HepG2 (cell line): ENCODE measurements at regions not wholly inside any gene's neighbourhood (a gene's known extent, or its start where the extent isn't known, plus 50 kb on each side); places are given as distances from the start of the nearest gene placed in this dataset.

Experiments
- ATAC-seq: fragments of 200-7000 bp; cut with Tn5 transposase; 3 replicates; pipeline ENCODE4 v1.9.1; 2020; ENCODE audit warnings: mild to moderate bottlenecking, moderate library complexity
- BruUV-seq: library from RNA; stranded (reverse); fragments of 400-500 nt; replicated peaks from 2 replicates; lab custom pipeline; 2021; lab: Mats Ljungman, UMichigan
- CTCF ChIA-PET: fragments of 300-600 bp; formaldehyde crosslinking; extraction: SDS; loops from one replicate; lab custom pipeline; 2021; ENCODE audit warnings: low total read pairs, inconsistent platforms, low intra/inter-chr PET ratio; lab: Yijun Ruan, JAX
- POLR2A ChIA-PET: fragments of 350-600 bp; sonication (Branson Sonifier 250); formaldehyde crosslinking; loops from one replicate; lab custom pipeline; 2020; ENCODE audit warnings: antibody characterized with exemption, inconsistent platforms; lab: Yijun Ruan, JAX
- DNase-seq: peaks from one replicate; pipeline ENCODE4 v3.0.0-alpha.2; 2015; ENCODE audit warnings: low spot score
- FAIRE-seq: peaks from 3 replicates; lab custom pipeline; 2011; peaks lifted over from hg19 to GRCh38; lab: Jason Lieb, UNC
- H2AFZ ChIP-seq: one replicate; pipeline ENCODE4 v1.6.1; 2011; ENCODE audit warnings: low read length, inconsistent platforms
- H3K27ac ChIP-seq: fragments of 300-600 bp; 3 replicates; pipeline ENCODE4 v1.8.0; 2011; ENCODE audit warnings: mixed run types, mild to moderate bottlenecking, mixed read lengths, low read length, inconsistent platforms; ENCODE audit not compliant: insufficient read depth; ENCODE audit errors: extremely low read length
- H3K27me3 ChIP-seq, 2 experiments: fragments of 200-600 bp in 1 of 2; 2 replicates in 1 of 2; 3 replicates in 1 of 2; pipeline versions ENCODE4 v1.6.0 to v1.8.0; 2011; ENCODE audit warnings: low read length in 2 of 2, mild to moderate bottlenecking in 2 of 2, moderate library complexity in 2 of 2, inconsistent platforms in 1 of 2; ENCODE audit not compliant: insufficient read depth in 2 of 2, control insufficient read depth in 1 of 2
- H3K36me3 ChIP-seq, 2 experiments: fragments of 200-600 bp in 1 of 2; replicated peaks in 1 of 2; 2 replicates in 1 of 2; 3 replicates in 1 of 2; pipeline versions ENCODE4 v1.5.1 to v1.8.0; 2011; ENCODE audit warnings: low read length in 2 of 2, inconsistent platforms in 1 of 2; ENCODE audit not compliant: insufficient read depth in 2 of 2, control insufficient read depth in 1 of 2
- H3K4me1 ChIP-seq: 2 replicates; pipeline ENCODE4 v1.5.1; 2012; ENCODE audit warnings: low read length, inconsistent platforms; ENCODE audit not compliant: insufficient read depth
- H3K4me2 ChIP-seq: 2 replicates; pipeline ENCODE4 v1.6.0; 2011; ENCODE audit warnings: low read depth, low read length, inconsistent platforms
- H3K4me3 ChIP-seq, 3 experiments: fragments of 200-600 bp in 1 of 3; sonication (generic), shearing (Covaris generic) in 1 of 3; replicated peaks in 1 of 3; 2 replicates each; pipeline ENCODE4 v1.5.1; 2011 to 2016; ENCODE audit warnings: low read length in 3 of 3, inconsistent platforms in 2 of 3, low read depth in 2 of 3, mild to moderate bottlenecking in 2 of 3, control low read depth in 1 of 3, mixed read lengths in 1 of 3; ENCODE audit not compliant: insufficient read depth in 1 of 3
- H3K79me2 ChIP-seq: one replicate; pipeline ENCODE4 v1.6.1; 2011; ENCODE audit warnings: low read length, inconsistent platforms; ENCODE audit not compliant: insufficient read depth
- H3K9ac ChIP-seq: 2 replicates; pipeline ENCODE4 v1.6.0; 2011; ENCODE audit warnings: mild to moderate bottlenecking, low read depth, low read length, inconsistent platforms; ENCODE audit not compliant: insufficient read depth
- H3K9me3 ChIP-seq: 2 replicates; pipeline ENCODE4 v1.5.1; 2012; ENCODE audit warnings: mild to moderate bottlenecking, low read length
- H4K20me1 ChIP-seq: 2 replicates; pipeline ENCODE4 v1.6.0; 2011; ENCODE audit warnings: inconsistent platforms, mild to moderate bottlenecking, low read length, moderate library complexity; ENCODE audit not compliant: insufficient read depth
- AHR ChIP-seq: IDR thresholded peaks from 2 replicates; pipeline ENCODE4 v1.6.1; 2018; ENCODE audit warnings: missing genetic modification reagents, missing compliant biosample characterization
- E2F5 ChIP-seq: sonication (generic); formaldehyde crosslinking; conservative IDR thresholded peaks from 2 replicates; pipeline ENCODE4 v1.4.0; 2020; ENCODE audit warnings: missing genetic modification reagents
- GMEB2 ChIP-seq: IDR thresholded peaks from 2 replicates; pipeline ENCODE4 v1.6.1; 2016; ENCODE audit warnings: missing biosample characterization, missing genetic modification reagents, low read depth
- KDM2A ChIP-seq: sonication (generic); formaldehyde crosslinking; IDR thresholded peaks from 2 replicates; pipeline ENCODE4 v1.4.0; 2020; ENCODE audit warnings: low read depth, missing genetic modification reagents, borderline replicate concordance
- MBD4 ChIP-seq: IDR thresholded peaks from 2 replicates; pipeline ENCODE4 v1.6.1; 2012; ENCODE audit warnings: low read length, inconsistent platforms, borderline replicate concordance
- NR2F2 ChIP-seq: IDR thresholded peaks from 2 replicates; pipeline ENCODE4 v1.6.1; 2012; ENCODE audit warnings: low read depth, inconsistent platforms, borderline replicate concordance
- ZBTB7B ChIP-seq: sonication (generic); formaldehyde crosslinking; IDR thresholded peaks from 2 replicates; pipeline ENCODE4 v1.4.0; 2020; ENCODE audit warnings: missing genetic modification reagents
- ZNF136 ChIP-seq: sonication (generic); formaldehyde crosslinking; IDR thresholded peaks from 2 replicates; pipeline ENCODE4 v1.8.1; 2022; ENCODE audit warnings: low read depth, mild to moderate bottlenecking, moderate library complexity, missing genetic modification reagents
- ZNF234 ChIP-seq: sonication (generic); formaldehyde crosslinking; conservative IDR thresholded peaks from 2 replicates; pipeline ENCODE4 v1.5.1; 2020; ENCODE audit warnings: mild to moderate bottlenecking, missing genetic modification reagents
- ZNF430 ChIP-seq: sonication (generic); formaldehyde crosslinking; IDR thresholded peaks from 2 replicates; pipeline ENCODE4 v1.9.0; 2021; ENCODE audit warnings: mild to moderate bottlenecking, missing genetic modification reagents
- ZNF512B ChIP-seq: sonication (generic); formaldehyde crosslinking; IDR thresholded peaks from 2 replicates; pipeline ENCODE4 v1.5.1; 2020; ENCODE audit warnings: missing genetic modification reagents, mild to moderate bottlenecking, borderline replicate concordance
- ZNF567 ChIP-seq: sonication (generic); formaldehyde crosslinking; IDR thresholded peaks from 2 replicates; pipeline ENCODE4 v1.8.1; 2023; ENCODE audit warnings: mild to moderate bottlenecking, missing genetic modification reagents, borderline replicate concordance
- ZNF704 ChIP-seq: sonication (generic); formaldehyde crosslinking; IDR thresholded peaks from 2 replicates; pipeline ENCODE4 v1.8.1; 2023; ENCODE audit warnings: mild to moderate bottlenecking, inconsistent platforms, moderate library complexity, missing genetic modification reagents, borderline replicate concordance
- WGBS: methylation state at CpG from one replicate; pipeline ENCODE4 v1.1.6; 2017; ENCODE audit warnings: low lambda C conversion rate; 5-methylcytosine and 5-hydroxymethylcytosine counted together
- in situ Hi-C: cut with HindIII; loops from 2 replicates; pipeline ENCODE4 v1.10.0; 2017; ENCODE audit warnings: low pct_unique_long_range_greater_than_20kb; ENCODE audit not compliant: extremely low pct_ligation_motif_present
- intact Hi-C: fragments of 100-400 bp; cut with micrococcal nuclease; formaldehyde crosslinking; loops from one replicate; pipeline ENCODE4 v1.10.0; 2022; ENCODE audit not compliant: unreplicated experiment

- TF ChIP-seq GMEB2 (CRISPR knock-in tag) = no peak
- no peak for TF ChIP-seq NR2F2
- TF ChIP-seq, all 625 proteins: peak for 0
These were observed 166.0 kb upstream of the CDH4 start (continued) for GRCh38 chr20:61086031-61086430.

GRCh38 chr20:61090541-61090940, 161.5 kb upstream of the CDH4 start:
- H3K4me1 ChIP-seq = no peaks in the 10 kb centered on the region
- CTCF ChIA-PET = no interaction called here
- H2AFZ ChIP-seq = no peak overlapping the region
- H3K9ac ChIP-seq = no peak overlapping the region
- DNase-seq (no peak), ATAC-seq (no peak), FAIRE-seq (no peak)
- no peaks in the 10 kb centered on the region for H3K27me3 ChIP-seq
- POLR2A ChIA-PET = no interaction called here
- H3K9me3 ChIP-seq = peaks cover 54% of the 10 kb centered on the region
- no peaks in the 10 kb centered on the region for H3K36me3 ChIP-seq
- intact Hi-C loops = no loop called here
- H3K79me2 ChIP-seq = no peaks in the 10 kb centered on the region
- no peak for TF ChIP-seq ZNF567 (CRISPR knock-in tag)
- TF ChIP-seq ZNF512B (CRISPR knock-in tag) = no peak
- no peak for TF ChIP-seq ZNF430 (CRISPR knock-in tag)
- no peak for TF ChIP-seq KDM2A
- TF ChIP-seq AHR (CRISPR knock-in tag) = no peak
- TF ChIP-seq ZNF234 (CRISPR knock-in tag) = no peak
- TF ChIP-seq MBD4 = no peak
- TF ChIP-seq ZNF136 = no peak
- no peak for TF ChIP-seq ZNF704 (CRISPR knock-in tag)
- TF ChIP-seq E2F5 (CRISPR knock-in tag) = no peak
- no peak for TF ChIP-seq ZBTB7B (CRISPR knock-in tag)
- no peak overlapping the region for H3K4me2 ChIP-seq
- H3K4me3 ChIP-seq = no peak overlapping the region
- in situ Hi-C loops = no loop called here
- H4K20me1 ChIP-seq = no peaks in the 10 kb centered on the region
- WGBS = 5% methylated on average over 7 of the region's 7 CpGs
- BruUV-seq = no TSS peak
- H3K27ac ChIP-seq = no peak overlapping the region
